K562 (cell line): ENCODE measurements at regions not wholly inside any gene's neighbourhood (a gene's known extent, or its start where the extent isn't known, plus 50 kb on each side); places are given as distances from the start of the nearest gene placed in this dataset.

Experiments
- ATAC-seq: fragments of 200-7000 bp; cut with Tn5 transposase; 3 replicates; pipeline ENCODE4 v1.9.1; 2020; ENCODE audit warnings: moderate library complexity
- BruUV-seq: library from RNA; stranded (reverse); fragments of 400-500 nt; replicated peaks from 2 replicates; lab custom pipeline; 2021; lab: Mats Ljungman, UMichigan
- CTCF ChIA-PET: fragments of 300-600 bp; formaldehyde crosslinking; extraction: SDS; loops from one replicate; lab custom pipeline; 2021; ENCODE audit warnings: low intra/inter-chr PET ratio; lab: Yijun Ruan, JAX
- POLR2A ChIA-PET: fragments of 300-600, 350-650 bp; sonication (Branson Sonifier 250); formaldehyde crosslinking; extraction: SDS; loops from one replicate; lab custom pipeline; 2021; ENCODE audit warnings: antibody characterized with exemption, inconsistent platforms; lab: Yijun Ruan, JAX
- DNase-seq, 4 experiments: peaks; one replicate each; pipeline versions ENCODE4 v3.0.0 to v3.0.0-alpha.2; 2011 to 2018; ENCODE audit warnings: low spot score in 3 of 4, mixed read lengths in 3 of 4; ENCODE audit errors: extremely low read depth in 1 of 4
- FAIRE-seq: peaks from 2 replicates; lab custom pipeline; 2011; peaks lifted over from hg19 to GRCh38; lab: Jason Lieb, UNC
- H2AFZ ChIP-seq: 2 replicates; pipeline ENCODE4 v1.6.0; 2011; ENCODE audit warnings: low read depth, low read length, control low read depth, inconsistent platforms
- H3K27ac ChIP-seq: fragments of 200-600 bp; 3 replicates; pipeline ENCODE4 v1.8.0; 2011; ENCODE audit warnings: low read depth, mild to moderate bottlenecking, control low read depth, inconsistent platforms, low read length, moderate library complexity, mixed read lengths; ENCODE audit errors: extremely low read depth
- H3K27me3 ChIP-seq, 2 experiments: fragments of 300-600 bp in 1 of 2; 2 replicates in 1 of 2; 3 replicates in 1 of 2; pipeline versions ENCODE4 v1.6.0 to v1.8.0; 2011; ENCODE audit warnings: inconsistent platforms in 2 of 2, low read length in 2 of 2, mild to moderate bottlenecking in 1 of 2, mixed read lengths in 1 of 2, moderate library complexity in 1 of 2; ENCODE audit not compliant: control insufficient read depth in 2 of 2, insufficient read depth in 2 of 2
- H3K36me3 ChIP-seq: fragments of 300-600 bp; 3 replicates; pipeline ENCODE4 v1.8.0; 2011; ENCODE audit warnings: mild to moderate bottlenecking, low read length, inconsistent platforms; ENCODE audit not compliant: control insufficient read depth, insufficient read depth
- H3K4me1 ChIP-seq, 2 experiments: fragments of 200-600 bp in 1 of 2; replicated peaks in 1 of 2; 2 replicates in 1 of 2; 3 replicates in 1 of 2; pipeline versions ENCODE4 v1.5.1 to v1.8.0; 2011; ENCODE audit warnings: inconsistent platforms in 2 of 2, low read length in 2 of 2, mild to moderate bottlenecking in 1 of 2, mixed read lengths in 1 of 2, moderate library complexity in 1 of 2; ENCODE audit not compliant: control insufficient read depth in 2 of 2, insufficient read depth in 2 of 2
- H3K4me2 ChIP-seq: 2 replicates; pipeline ENCODE4 v1.6.1; 2011; ENCODE audit warnings: low read length, control low read depth, inconsistent platforms, mixed read lengths; ENCODE audit not compliant: insufficient read depth
- H3K4me3 ChIP-seq: fragments of 200-600 bp; sonication (generic), shearing (Covaris generic); 2 replicates; pipeline ENCODE4 v1.5.1; 2016; ENCODE audit warnings: control low read depth, inconsistent platforms
- H3K79me2 ChIP-seq: fragments of 200-600 bp; 3 replicates; pipeline ENCODE4 v1.8.0; 2011; ENCODE audit warnings: low read length, inconsistent platforms; ENCODE audit not compliant: control insufficient read depth, insufficient read depth
- H3K9ac ChIP-seq, 2 experiments: 2 replicates each; pipeline versions ENCODE4 v1.6.0 to v1.6.1; 2011; ENCODE audit warnings: low read depth in 2 of 2, low read length in 2 of 2, control low read depth in 1 of 2, inconsistent platforms in 1 of 2, mild to moderate bottlenecking in 1 of 2, mixed read lengths in 1 of 2; ENCODE audit not compliant: insufficient read depth in 1 of 2
- H3K9me1 ChIP-seq: one replicate; pipeline ENCODE4 v1.6.0; 2011; ENCODE audit warnings: inconsistent platforms, mild to moderate bottlenecking, low read length, moderate library complexity; ENCODE audit not compliant: control insufficient read depth, insufficient read depth
- H3K9me3 ChIP-seq: replicated peaks from 2 replicates; pipeline ENCODE4 v1.5.1; 2011; ENCODE audit warnings: low read depth, low read length, inconsistent platforms; ENCODE audit not compliant: control insufficient read depth, insufficient read depth
- H4K20me1 ChIP-seq: replicated peaks from 2 replicates; pipeline ENCODE4 v1.6.1; 2011; ENCODE audit warnings: low read length, inconsistent platforms, mixed read lengths; ENCODE audit not compliant: control insufficient read depth, insufficient read depth
- ADNP ChIP-seq: fragments of 200-800 bp; sonication (Bioruptor generic); IDR thresholded peaks from 2 replicates; pipeline ENCODE4 v1.6.1; 2016; ENCODE audit warnings: missing genetic modification characterization, missing compliant biosample characterization
- DPF2 ChIP-seq: fragments of 450-650 bp; IDR thresholded peaks from 2 replicates; pipeline ENCODE4 v1.6.1; 2016
- ELK1 ChIP-seq: sonication (generic); formaldehyde crosslinking; IDR thresholded peaks from 2 replicates; pipeline ENCODE4 v1.8.1; 2022; ENCODE audit warnings: missing genetic modification reagents
- GABPA ChIP-seq: fragments of 200-800 bp; sonication (Bioruptor generic); conservative IDR thresholded peaks from 2 replicates; pipeline ENCODE4 v1.6.1; 2016; ENCODE audit warnings: low read depth, missing genetic modification characterization, missing compliant biosample characterization
- HNRNPL ChIP-seq: fragments of 200-400 bp; formaldehyde crosslinking; IDR thresholded peaks from 2 replicates; pipeline ENCODE4 v1.6.1; 2017; ENCODE audit warnings: low read depth, mild to moderate bottlenecking, low read length
- KAT2B ChIP-seq: IDR thresholded peaks from one replicate; pipeline ENCODE4 v1.6.1; 2012; ENCODE audit warnings: low read depth, mild to moderate bottlenecking, control low read depth, inconsistent platforms, low read length, moderate library complexity
- NELFE ChIP-seq: IDR thresholded peaks from 2 replicates; pipeline ENCODE4 v1.6.1; 2011; ENCODE audit warnings: mild to moderate bottlenecking; ENCODE audit not compliant: insufficient read depth, insufficient read length
- RBM17 ChIP-seq: fragments of 200-400 bp; formaldehyde crosslinking; IDR thresholded peaks from 2 replicates; pipeline ENCODE4 v1.6.1; 2017; ENCODE audit warnings: low read depth, mild to moderate bottlenecking, low read length, borderline replicate concordance
- SMAD4 ChIP-seq: fragments of 250-450 bp; sonication (Bioruptor Pico); conservative IDR thresholded peaks from 2 replicates; pipeline ENCODE4 v1.8.0; 2021; ENCODE audit warnings: inconsistent platforms, mild to moderate bottlenecking, moderate library complexity
- SMARCA4 ChIP-seq: fragments of 450-650 bp; IDR thresholded peaks from 2 replicates; pipeline ENCODE4 v1.6.1; 2016
- TBL1XR1 ChIP-seq, 2 experiments: IDR thresholded peaks; 2 replicates each; pipeline ENCODE4 v1.6.1; 2012; ENCODE audit warnings: improper control_type of control experiment in 2 of 2, low read length in 2 of 2, mild to moderate bottlenecking in 1 of 2
- TCF15 ChIP-seq: fragments of 250-450 bp; sonication (Bioruptor Pico); IDR thresholded peaks from 2 replicates; pipeline ENCODE4 v1.8.0; 2022; ENCODE audit warnings: moderate library complexity, mild to moderate bottlenecking, inconsistent platforms
- ZNF717 ChIP-seq: fragments of 250-450 bp; sonication (Bioruptor Pico); IDR thresholded peaks from 2 replicates; pipeline ENCODE4 v1.5.0; 2021
- ZNF740 ChIP-seq, 3 experiments: fragments of 200-800 bp in 1 of 3; sonication (Bioruptor generic) in 1 of 3; sonication (generic) in 1 of 3; formaldehyde crosslinking in 1 of 3; IDR thresholded peaks; 2 replicates each; pipeline versions ENCODE4 v1.6.1 to v1.8.0; 2016 to 2022; ENCODE audit warnings: mild to moderate bottlenecking in 2 of 3, missing compliant biosample characterization in 2 of 3, missing genetic modification characterization in 2 of 3, missing genetic modification reagents in 1 of 3
- WGBS: fragments of 100-300 bp; shearing (Covaris generic); methylation state at CpG from one replicate; pipeline ENCODE4 v1.1.6; 2016; ENCODE audit warnings: low coverage, mixed read lengths; ENCODE audit not compliant: insufficient coverage; ENCODE audit errors: missing lambda C conversion rate; 5-methylcytosine and 5-hydroxymethylcytosine counted together
- in situ Hi-C: fragments of 300-500 bp; cut with MboI; formaldehyde crosslinking; loops from 4 replicates; pipeline ENCODE4 v1.15.0; 2018; ENCODE audit warnings: inconsistent platforms, mixed read lengths
- intact Hi-C: fragments of 100-400 bp; cut with micrococcal nuclease; formaldehyde crosslinking; loops from 2 replicates; pipeline ENCODE4 v1.14.2; 2022
- TF ChIP-seq, protein P1 (sequence below): fragments of 150-350 bp; IDR thresholded peaks from 2 replicates; pipeline ENCODE4 v1.6.1; 2014; ENCODE audit warnings: low read depth, mild to moderate bottlenecking, low read length, borderline replicate concordance

DNA sequence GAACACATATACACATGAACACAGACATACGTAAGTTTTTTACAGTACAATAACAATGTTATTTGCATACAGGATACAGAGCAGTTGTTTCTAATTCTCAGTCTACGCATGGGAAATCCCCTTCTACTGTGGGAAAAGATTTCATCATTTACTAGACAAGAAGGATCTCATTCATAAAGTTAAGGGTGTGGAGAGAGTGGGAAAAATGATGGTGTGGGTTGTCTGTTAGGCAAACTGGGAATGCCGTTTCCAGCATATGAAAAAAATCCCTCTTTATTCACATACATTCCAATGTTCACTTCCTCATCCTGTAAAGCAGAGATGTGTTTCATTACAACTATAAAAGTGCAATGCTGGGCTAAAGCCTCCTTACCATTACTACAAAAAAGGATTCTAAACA lies 120.9 kb downstream of the SINHCAF start (continued):
- TF ChIP-seq TCF15 (CRISPR knock-in tag): no peak
- no peak for TF ChIP-seq ADNP (tag)
- no peak for TF ChIP-seq GABPA (tag)
- TF ChIP-seq, all 486 proteins: peak for 0

GRCh38 chr12:31206038-31206670 lies 119.8 kb downstream of the SINHCAF start:
- in situ Hi-C loops (no loop called here), intact Hi-C loops (no loop called here)
- no peak overlapping the region for H2AFZ ChIP-seq
- no peak overlapping the region for H3K4me2 ChIP-seq
- no peaks in the 10 kb centered on the region for H3K9me3 ChIP-seq
- H3K27me3 ChIP-seq: no peaks in the 10 kb centered on the region
- no peaks in the 10 kb centered on the region for H3K79me2 ChIP-seq
- ChIA-PET POLR2A (no interaction called here), CTCF (no interaction called here)
- no peak for DNase-seq
- H3K4me3 ChIP-seq: no peak overlapping the region
- no peaks in the 10 kb centered on the region for H3K4me1 ChIP-seq
- FAIRE-seq: no peak
- BruUV-seq: no TSS peak
- no peak for ATAC-seq
- WGBS: 2% methylated on average over 4 of the region's 4 CpGs
- no peaks in the 10 kb centered on the region for H4K20me1 ChIP-seq
- no peak overlapping the region for H3K9ac ChIP-seq
- no peaks in the 10 kb centered on the region for H3K9me1 ChIP-seq
- H3K27ac ChIP-seq: no peak overlapping the region
- no peaks in the 10 kb centered on the region for H3K36me3 ChIP-seq
- TF ChIP-seq ZNF717 (CRISPR knock-in tag): no peak
- no peak for TF ChIP-seq NELFE
- TF ChIP-seq SMAD4 (CRISPR knock-in tag): no peak
- TF ChIP-seq KAT2B: no peak
- TF ChIP-seq ZNF740 (CRISPR knock-in tag; IDR thresholded peaks at IDR 0.05): no peak
- TF ChIP-seq ZNF740 (tag; IDR thresholded peaks at IDR 0.05): no peak
- no peak for TF ChIP-seq ELK1 (CRISPR knock-in tag)
- no peak for TF ChIP-seq RBM17
- TF ChIP-seq SMARCA4: no peak
- TF ChIP-seq DPF2: no peak
- no peak for TF ChIP-seq TBL1XR1 (IDR thresholded peaks at IDR 0.05; ENCODE audit: low read length in 2 of 2)
- no peak for TF ChIP-seq HNRNPL
- TF ChIP-seq, protein P1, sequence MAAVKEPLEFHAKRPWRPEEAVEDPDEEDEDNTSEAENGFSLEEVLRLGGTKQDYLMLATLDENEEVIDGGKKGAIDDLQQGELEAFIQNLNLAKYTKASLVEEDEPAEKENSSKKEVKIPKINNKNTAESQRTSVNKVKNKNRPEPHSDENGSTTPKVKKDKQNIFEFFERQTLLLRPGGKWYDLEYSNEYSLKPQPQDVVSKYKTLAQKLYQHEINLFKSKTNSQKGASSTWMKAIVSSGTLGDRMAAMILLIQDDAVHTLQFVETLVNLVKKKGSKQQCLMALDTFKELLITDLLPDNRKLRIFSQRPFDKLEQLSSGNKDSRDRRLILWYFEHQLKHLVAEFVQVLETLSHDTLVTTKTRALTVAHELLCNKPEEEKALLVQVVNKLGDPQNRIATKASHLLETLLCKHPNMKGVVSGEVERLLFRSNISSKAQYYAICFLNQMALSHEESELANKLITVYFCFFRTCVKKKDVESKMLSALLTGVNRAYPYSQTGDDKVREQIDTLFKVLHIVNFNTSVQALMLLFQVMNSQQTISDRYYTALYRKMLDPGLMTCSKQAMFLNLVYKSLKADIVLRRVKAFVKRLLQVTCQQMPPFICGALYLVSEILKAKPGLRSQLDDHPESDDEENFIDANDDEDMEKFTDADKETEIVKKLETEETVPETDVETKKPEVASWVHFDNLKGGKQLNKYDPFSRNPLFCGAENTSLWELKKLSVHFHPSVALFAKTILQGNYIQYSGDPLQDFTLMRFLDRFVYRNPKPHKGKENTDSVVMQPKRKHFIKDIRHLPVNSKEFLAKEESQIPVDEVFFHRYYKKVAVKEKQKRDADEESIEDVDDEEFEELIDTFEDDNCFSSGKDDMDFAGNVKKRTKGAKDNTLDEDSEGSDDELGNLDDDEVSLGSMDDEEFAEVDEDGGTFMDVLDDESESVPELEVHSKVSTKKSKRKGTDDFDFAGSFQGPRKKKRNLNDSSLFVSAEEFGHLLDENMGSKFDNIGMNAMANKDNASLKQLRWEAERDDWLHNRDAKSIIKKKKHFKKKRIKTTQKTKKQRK: no peak
